SH-SY5Y (cell line): ENCODE measurements at regions not wholly inside any gene's neighbourhood (a gene's known extent, or its start where the extent isn't known, plus 50 kb on each side); places are given as distances from the start of the nearest gene placed in this dataset.

Experiments
- GATA2 ChIP-seq: IDR thresholded peaks from 2 replicates; pipeline ENCODE4 v1.6.1; 2011; ENCODE audit warnings: mild to moderate bottlenecking, low read depth, low read length
- GATA3 ChIP-seq: IDR thresholded peaks from 2 replicates; pipeline ENCODE4 v1.6.1; 2011; ENCODE audit warnings: low read depth, mild to moderate bottlenecking, low read length, moderate library complexity

GRCh38 chr16:6231398-6231797 lies 1101.2 kb upstream of the RBFOX1 start:
- TF ChIP-seq GATA3 (no peak), GATA2 (no peak)
